ENCODE measurements at regions not wholly inside any gene's neighbourhood (a gene's known extent, or its start where the extent isn't known, plus 50 kb on each side); places are given as distances from the start of the nearest gene placed in this dataset.

DNA sequence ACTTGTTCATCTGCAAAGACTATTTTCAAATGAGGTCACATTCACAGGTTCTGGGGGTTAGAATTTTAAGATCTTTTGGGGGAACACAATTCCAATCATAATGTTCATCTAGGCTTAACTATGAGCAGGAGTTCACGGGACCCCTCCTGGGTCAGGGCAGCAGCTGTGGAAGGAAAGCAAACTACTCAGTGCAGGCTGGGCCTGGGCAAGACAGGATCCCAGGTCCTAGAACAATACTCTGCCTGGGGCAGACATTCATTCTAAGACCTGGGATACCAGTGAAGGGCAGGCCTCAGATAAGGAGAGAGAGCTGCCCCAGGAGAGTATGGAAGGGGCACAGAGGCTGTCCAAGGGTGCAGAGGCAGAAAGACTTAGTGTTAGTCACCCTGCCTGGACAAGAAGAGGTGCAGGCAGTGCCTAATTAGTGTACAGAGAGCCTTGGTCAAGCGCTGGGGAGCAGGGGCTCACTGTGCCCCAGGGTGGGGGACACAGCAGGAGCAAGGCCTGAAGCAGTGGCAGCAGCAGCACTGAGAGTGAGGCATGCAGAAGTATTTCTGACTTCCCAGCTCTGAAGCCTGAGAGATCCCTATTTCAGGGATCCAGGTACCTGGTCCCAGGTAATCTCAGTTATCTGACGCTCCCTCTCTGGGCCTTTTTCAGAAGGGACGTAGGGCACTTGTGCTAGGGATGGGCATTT is 123.0 kb upstream of the MAMLD1 start:
- H3K27me3 Mint-ChIP-seq (ENCODE audit: low read depth in 3 of 3), result peaks cover 0 to 5% (median 0%) of the 10 kb centered on the region in 3 donors
- H3K27ac Mint-ChIP-seq, result no peak overlapping the region
- no peak for DNase-seq
- no peak overlapping the region for H3K4me3 Mint-ChIP-seq
- no peaks in the 10 kb centered on the region for H3K36me3 Mint-ChIP-seq
- no peaks in the 10 kb centered on the region for H3K4me1 Mint-ChIP-seq
- H3K9me3 Mint-ChIP-seq, result no peaks in the 10 kb centered on the region

DNA sequence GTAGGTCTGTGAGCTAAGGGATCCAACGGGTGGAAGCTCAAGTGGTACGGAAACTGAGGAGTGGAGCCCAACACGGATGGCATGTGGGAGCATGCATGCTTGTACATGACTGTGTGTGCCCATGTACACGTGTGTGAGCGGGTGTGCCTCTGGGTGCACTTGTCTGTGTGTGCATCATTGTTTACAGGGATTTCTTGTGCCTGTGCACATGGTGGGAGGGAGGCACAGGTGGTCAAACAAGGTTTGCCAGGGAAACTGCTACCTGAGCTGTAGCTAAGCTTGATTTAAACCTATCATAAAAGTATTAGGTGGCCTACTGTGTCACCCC is 122.5 kb upstream of the MAMLD1 start:
- Mint-ChIP-seq H3K4me3 (no peak overlapping the region), H3K27me3 (ENCODE audit: low read depth in 3 of 3) (peaks cover 0 to 6% (median 1%) of the 10 kb centered on the region in 3 donors), H3K4me1 (no peaks in the 10 kb centered on the region), H3K27ac (no peak overlapping the region), H3K36me3 (no peaks in the 10 kb centered on the region), H3K9me3 (peaks cover 0 to 1% (median 0%) of the 10 kb centered on the region in 6 donors)
- DNase-seq, result no peak

GRCh38 chrX:150253959-150254620 is 109.0 kb upstream of the MAMLD1 start:
- Mint-ChIP-seq H3K4me1 (peaks cover 4 to 6% of the 10 kb centered on the region in 2 donors), H3K27ac (no peak overlapping the region), H3K36me3 (no peaks in the 10 kb centered on the region), H3K4me3 (no peak overlapping the region), H3K27me3 (ENCODE audit: low read depth in 3 of 3) (peaks cover 0 to 4% (median under 1%) of the 10 kb centered on the region in 3 donors), H3K9me3 (peaks cover 0 to 2% (median 0%) of the 10 kb centered on the region in 6 donors)
- DNase-seq, result no peak

- Mint-ChIP-seq H3K9me3 (peaks cover 0 to 2% (median 0%) of the 10 kb centered on the region in 6 donors), H3K4me3 (no peak overlapping the region), H3K4me1 (peaks cover 4 to 6% of the 10 kb centered on the region in 2 donors), H3K27ac (no peak overlapping the region), H3K36me3 (no peaks in the 10 kb centered on the region), H3K27me3 (ENCODE audit: low read depth in 3 of 3) (peaks cover 0 to 2% (median 1%) of the 10 kb centered on the region in 3 donors)
- no peak for DNase-seq
Measured at GRCh38 chrX:150254909-150255308, 108.2 kb upstream of the MAMLD1 start.

DNA sequence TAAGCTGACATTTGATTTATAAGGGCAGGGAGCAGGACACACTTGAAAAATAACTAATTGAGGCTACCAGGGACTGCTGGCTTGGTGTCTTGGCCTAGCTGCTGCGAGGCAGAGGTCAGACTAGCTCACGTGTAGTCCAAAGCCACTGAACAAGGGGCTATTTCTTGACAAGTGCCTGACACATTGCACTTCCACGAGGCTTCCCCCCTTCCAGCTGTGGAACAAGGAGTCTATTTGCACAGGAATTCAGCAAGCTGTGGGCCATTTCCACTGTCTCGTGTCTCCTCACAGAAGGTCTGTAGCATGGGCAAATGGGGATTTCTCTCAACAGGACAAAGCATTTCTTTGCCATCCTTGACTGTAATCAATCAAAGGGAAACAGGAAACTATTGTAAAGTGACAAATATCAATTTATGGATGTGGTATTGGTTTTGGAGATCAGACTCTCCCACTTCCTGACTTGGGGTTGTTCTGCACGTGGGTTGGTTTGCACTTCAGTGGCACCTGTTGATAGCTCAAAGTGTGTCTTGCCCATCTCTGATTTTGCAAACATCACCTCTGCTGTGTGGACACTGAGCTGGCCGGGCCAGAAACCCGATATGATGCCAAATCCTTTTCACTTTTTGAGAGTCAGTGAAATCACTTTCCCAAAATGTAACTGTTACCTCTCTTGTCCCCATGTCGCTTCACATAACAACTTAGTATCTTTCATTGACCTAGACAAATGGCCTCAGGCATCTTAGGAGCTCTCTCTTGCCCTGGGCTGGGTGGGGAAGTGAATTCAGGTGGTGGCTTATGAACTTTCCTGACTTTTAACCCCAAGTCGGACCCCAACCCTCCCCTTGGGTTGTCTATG is 107.4 kb upstream of the MAMLD1 start:
- Mint-ChIP-seq H3K27ac (no peak overlapping the region), H3K4me1 (peaks cover 4 to 6% of the 10 kb centered on the region in 2 donors), H3K9me3 (peaks cover 0 to 2% (median 0%) of the 10 kb centered on the region in 6 donors)

GRCh38 chrX:150256297-150256650 is 106.8 kb upstream of the MAMLD1 start:
- H3K9me3 Mint-ChIP-seq, result peaks cover 0 to 2% (median 0%) of the 10 kb centered on the region in 6 donors
- H3K4me3 Mint-ChIP-seq, result no peak overlapping the region
- H3K36me3 Mint-ChIP-seq, result no peaks in the 10 kb centered on the region
- no peak overlapping the region for H3K27ac Mint-ChIP-seq
- peaks cover 4 to 6% of the 10 kb centered on the region in 2 donors for H3K4me1 Mint-ChIP-seq
- peaks cover 0 to 2% (median 1%) of the 10 kb centered on the region in 3 donors for H3K27me3 Mint-ChIP-seq (ENCODE audit: low read depth in 3 of 3)
- no peak for DNase-seq

More for the DNA sequence above, 107.4 kb upstream of the MAMLD1 start:
- DNase-seq, result no peak
- H3K36me3 Mint-ChIP-seq, result no peaks in the 10 kb centered on the region
- peaks cover 0 to 2% (median 1%) of the 10 kb centered on the region in 3 donors for H3K27me3 Mint-ChIP-seq (ENCODE audit: low read depth in 3 of 3)
- H3K4me3 Mint-ChIP-seq, result no peak overlapping the region

DNA sequence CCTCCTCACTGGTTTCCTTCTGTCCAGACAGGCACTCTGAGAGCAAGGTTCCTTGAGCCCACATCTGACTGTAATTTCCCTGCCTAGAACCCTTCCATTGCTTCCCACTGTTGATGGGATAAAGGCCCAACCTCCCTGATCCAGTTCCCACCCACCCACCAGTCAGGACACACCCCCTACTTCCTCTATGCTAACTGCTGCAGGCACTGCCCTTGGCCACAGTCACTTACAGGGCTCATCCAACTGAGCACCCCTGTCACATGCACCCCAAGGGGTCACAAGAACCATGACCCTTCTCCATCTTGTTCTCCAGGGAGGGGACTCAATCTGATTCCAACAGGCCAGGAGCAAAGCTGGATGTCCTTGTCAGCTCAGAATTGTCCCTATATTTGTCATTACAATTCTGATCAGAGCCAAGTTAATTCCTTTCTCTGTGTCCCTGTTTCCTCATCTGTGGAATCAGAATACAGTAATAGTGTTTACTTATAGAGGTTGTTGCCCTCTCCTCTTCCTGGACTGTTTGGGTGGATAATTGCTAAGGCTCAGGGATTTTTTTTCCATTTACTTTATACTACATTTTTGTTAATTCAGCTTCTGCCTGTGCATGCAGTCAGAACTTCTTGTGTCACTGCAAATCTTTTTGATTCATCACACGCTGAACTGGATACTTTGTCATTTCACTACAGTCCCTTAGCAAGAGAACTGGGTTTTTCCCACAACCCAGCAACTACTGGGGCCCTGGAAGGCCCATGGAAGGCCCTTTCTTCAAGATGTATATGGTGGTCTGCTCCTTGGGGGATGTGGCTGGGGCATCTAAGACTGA is 105.6 kb upstream of the MAMLD1 start:
- no peak overlapping the region for H3K27ac Mint-ChIP-seq
- peaks cover 1 to 3% (median 1%) of the 10 kb centered on the region in 3 donors for H3K27me3 Mint-ChIP-seq (ENCODE audit: low read depth in 3 of 3)
- H3K9me3 Mint-ChIP-seq, result peaks cover 0 to 2% (median 0%) of the 10 kb centered on the region in 6 donors
- H3K36me3 Mint-ChIP-seq, result no peaks in the 10 kb centered on the region
- no peak for DNase-seq
- peaks cover 4 to 6% of the 10 kb centered on the region in 2 donors for H3K4me1 Mint-ChIP-seq
- no peak overlapping the region for H3K4me3 Mint-ChIP-seq

- Mint-ChIP-seq H3K9me3 (peaks cover 0 to 2% (median 0%) of the 10 kb centered on the region in 6 donors), H3K27ac (no peak overlapping the region), H3K27me3 (ENCODE audit: low read depth in 3 of 3) (peaks cover 1 to 6% (median 2%) of the 10 kb centered on the region in 3 donors), H3K36me3 (no peaks in the 10 kb centered on the region), H3K4me3 (no peak overlapping the region), H3K4me1 (peaks cover 4 to 6% of the 10 kb centered on the region in 2 donors)
- DNase-seq, result no peak
Measured at GRCh38 chrX:150258176-150258425, 105.0 kb upstream of the MAMLD1 start.

DNA sequence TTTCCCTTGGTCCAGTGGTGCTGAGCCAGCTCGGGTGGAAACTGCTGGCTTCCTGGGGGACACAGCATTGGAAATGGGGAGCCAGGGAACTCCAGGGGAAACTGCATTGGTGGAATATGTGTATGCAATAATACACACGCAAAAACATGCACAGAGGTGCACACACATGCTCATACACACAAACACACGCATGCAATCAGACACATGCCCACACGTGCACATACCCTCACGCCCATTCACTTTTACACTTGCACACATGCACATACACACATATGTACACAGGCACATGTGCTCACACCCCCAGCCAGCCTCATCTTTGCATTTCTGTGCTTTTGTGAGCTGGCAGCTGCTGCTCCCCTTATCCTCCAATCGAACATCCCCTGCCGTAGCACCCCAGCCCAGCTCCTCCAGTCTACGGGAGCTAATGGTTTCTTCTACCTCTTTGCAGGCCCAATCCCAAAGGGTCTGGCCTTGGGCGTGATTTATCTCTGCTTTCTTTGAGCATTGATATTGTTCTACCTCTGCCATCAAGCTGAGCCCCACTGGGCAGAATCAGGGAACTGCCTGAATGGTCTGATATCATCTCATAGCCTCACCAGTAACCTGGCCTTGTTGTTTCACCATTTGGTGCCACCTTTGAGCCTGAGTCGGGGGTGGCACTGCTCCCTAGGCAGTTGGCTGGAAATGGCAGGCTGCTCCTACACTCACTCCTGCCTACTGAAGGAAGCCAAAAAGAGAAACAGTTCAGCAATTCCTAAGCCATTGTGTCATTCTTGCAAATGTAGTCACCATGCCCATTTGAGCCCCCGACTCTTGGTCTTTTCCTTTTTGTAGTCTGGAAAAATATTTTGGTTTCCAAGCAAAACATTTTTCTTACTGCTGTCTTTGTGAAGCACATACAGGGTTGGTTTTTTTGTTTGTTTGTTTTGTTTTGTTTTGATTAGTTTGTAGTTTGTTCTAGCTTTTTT is 104.4 kb upstream of the MAMLD1 start:
- peaks cover 0 to 2% (median 0%) of the 10 kb centered on the region in 6 donors for H3K9me3 Mint-ChIP-seq
- H3K4me3 Mint-ChIP-seq, result no peak overlapping the region
- H3K27me3 Mint-ChIP-seq (ENCODE audit: low read depth in 3 of 3), result peaks cover 1 to 6% (median 2%) of the 10 kb centered on the region in 3 donors
- peaks cover 4 to 6% of the 10 kb centered on the region in 2 donors for H3K4me1 Mint-ChIP-seq
- DNase-seq, result no peak
- no peak overlapping the region for H3K27ac Mint-ChIP-seq
- H3K36me3 Mint-ChIP-seq, result no peaks in the 10 kb centered on the region

GRCh38 chrX:150262456-150262855 is 100.7 kb upstream of the MAMLD1 start:
- H3K36me3 Mint-ChIP-seq, result no peaks in the 10 kb centered on the region
- H3K27ac Mint-ChIP-seq, result no peak overlapping the region
- DNase-seq, result no peak
- H3K9me3 Mint-ChIP-seq, result peaks cover 0 to 1% (median 0%) of the 10 kb centered on the region in 6 donors
- no peak overlapping the region for H3K4me3 Mint-ChIP-seq
- H3K27me3 Mint-ChIP-seq (ENCODE audit: low read depth in 3 of 3), result peaks cover 1 to 5% (median 2%) of the 10 kb centered on the region in 3 donors
- H3K4me1 Mint-ChIP-seq, result no peaks in the 10 kb centered on the region

- H3K4me3 Mint-ChIP-seq, result no peak overlapping the region
- H3K4me1 Mint-ChIP-seq, result no peaks in the 10 kb centered on the region
- H3K36me3 Mint-ChIP-seq, result peaks cover 0 to 2% (median 0%) of the 10 kb centered on the region in 3 donors
- peaks cover 0 to 3% (median 0%) of the 10 kb centered on the region in 6 donors for H3K9me3 Mint-ChIP-seq
- peaks cover 0 to 8% (median 6%) of the 10 kb centered on the region in 3 donors for H3K27me3 Mint-ChIP-seq (ENCODE audit: low read depth in 3 of 3)
- no peak overlapping the region for H3K27ac Mint-ChIP-seq
- no peak for DNase-seq
Measured at GRCh38 chrX:150268839-150269355, 94.2 kb upstream of the MAMLD1 start.

- Mint-ChIP-seq H3K9me3 (peaks cover 0 to 3% (median 0%) of the 10 kb centered on the region in 6 donors), H3K4me3 (no peak overlapping the region), H3K36me3 (peaks cover 0 to 2% (median 0%) of the 10 kb centered on the region in 3 donors), H3K27me3 (ENCODE audit: low read depth in 3 of 3) (peaks cover 0 to 8% (median 8%) of the 10 kb centered on the region in 3 donors), H3K4me1 (no peaks in the 10 kb centered on the region), H3K27ac (no peak overlapping the region)
- no peak for DNase-seq
Measured at GRCh38 chrX:150269605-150270254, 93.4 kb upstream of the MAMLD1 start.

Data from immature natural killer cell (primary cell).